ENCODE measurements at regions not wholly inside any gene's neighbourhood (a gene's known extent, or its start where the extent isn't known, plus 50 kb on each side); places are given as distances from the start of the nearest gene placed in this dataset.
"Not testable (repeated sequence)": the region's sequence is repeated elsewhere in the genome, so short reads cannot be mapped to it uniquely, and the experiment has no call there.

DNA sequence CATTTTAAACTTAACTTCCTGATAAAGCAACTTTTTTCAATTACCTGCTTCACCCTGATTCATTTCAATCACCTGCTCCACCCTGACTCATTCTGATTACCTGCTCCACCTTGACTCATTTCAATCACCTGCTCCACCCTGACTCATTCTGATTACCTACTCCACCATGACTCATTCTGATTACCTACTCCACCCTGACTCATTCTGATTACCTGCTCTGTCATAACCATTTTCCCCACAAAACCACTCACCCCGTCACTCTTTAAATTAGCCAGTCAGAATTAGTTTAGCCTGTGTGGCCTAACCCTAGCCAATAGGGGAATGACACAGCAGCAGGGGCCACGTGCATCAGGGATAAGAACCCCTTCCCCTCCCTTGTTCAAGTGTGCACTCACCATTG lies 300.5 kb downstream of the PAPSS1 start:
- TF ChIP-seq, protein P1, sequence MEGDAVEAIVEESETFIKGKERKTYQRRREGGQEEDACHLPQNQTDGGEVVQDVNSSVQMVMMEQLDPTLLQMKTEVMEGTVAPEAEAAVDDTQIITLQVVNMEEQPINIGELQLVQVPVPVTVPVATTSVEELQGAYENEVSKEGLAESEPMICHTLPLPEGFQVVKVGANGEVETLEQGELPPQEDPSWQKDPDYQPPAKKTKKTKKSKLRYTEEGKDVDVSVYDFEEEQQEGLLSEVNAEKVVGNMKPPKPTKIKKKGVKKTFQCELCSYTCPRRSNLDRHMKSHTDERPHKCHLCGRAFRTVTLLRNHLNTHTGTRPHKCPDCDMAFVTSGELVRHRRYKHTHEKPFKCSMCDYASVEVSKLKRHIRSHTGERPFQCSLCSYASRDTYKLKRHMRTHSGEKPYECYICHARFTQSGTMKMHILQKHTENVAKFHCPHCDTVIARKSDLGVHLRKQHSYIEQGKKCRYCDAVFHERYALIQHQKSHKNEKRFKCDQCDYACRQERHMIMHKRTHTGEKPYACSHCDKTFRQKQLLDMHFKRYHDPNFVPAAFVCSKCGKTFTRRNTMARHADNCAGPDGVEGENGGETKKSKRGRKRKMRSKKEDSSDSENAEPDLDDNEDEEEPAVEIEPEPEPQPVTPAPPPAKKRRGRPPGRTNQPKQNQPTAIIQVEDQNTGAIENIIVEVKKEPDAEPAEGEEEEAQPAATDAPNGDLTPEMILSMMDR (IDR thresholded peaks at IDR 0.05; ENCODE audit: insufficient read depth, low read length, poor library complexity, severe bottlenecking), result not testable (repeated sequence)
- not testable (repeated sequence) for TF ChIP-seq EZH2phosphoT487 (conservative IDR thresholded peaks at IDR 0.05; ENCODE audit: low read length)

Data from SU-DHL-6 (cell line).